ENCODE measurements at regions not wholly inside any gene's neighbourhood (a gene's known extent, or its start where the extent isn't known, plus 50 kb on each side); places are given as distances from the start of the nearest gene placed in this dataset.

DNA sequence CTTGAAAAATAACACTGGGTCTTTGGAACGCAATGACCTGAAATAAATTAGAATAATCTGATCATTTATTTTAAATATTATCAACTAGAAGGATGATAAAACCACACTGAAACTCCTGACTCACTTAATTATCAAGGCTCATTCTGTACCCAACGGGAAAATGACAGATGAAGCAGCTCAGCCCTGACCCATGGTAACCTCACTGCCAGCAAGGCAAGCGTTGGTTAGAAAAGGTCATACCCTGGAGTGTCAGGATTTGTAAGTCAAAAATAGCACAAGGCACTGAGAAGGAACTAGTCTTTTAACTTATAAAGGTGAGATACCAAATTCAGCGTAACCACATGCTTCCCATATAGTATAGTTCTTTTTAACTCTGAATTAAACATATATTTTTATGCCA is 277.5 kb downstream of the ETAA1 start:
- TF ChIP-seq, protein P1, sequence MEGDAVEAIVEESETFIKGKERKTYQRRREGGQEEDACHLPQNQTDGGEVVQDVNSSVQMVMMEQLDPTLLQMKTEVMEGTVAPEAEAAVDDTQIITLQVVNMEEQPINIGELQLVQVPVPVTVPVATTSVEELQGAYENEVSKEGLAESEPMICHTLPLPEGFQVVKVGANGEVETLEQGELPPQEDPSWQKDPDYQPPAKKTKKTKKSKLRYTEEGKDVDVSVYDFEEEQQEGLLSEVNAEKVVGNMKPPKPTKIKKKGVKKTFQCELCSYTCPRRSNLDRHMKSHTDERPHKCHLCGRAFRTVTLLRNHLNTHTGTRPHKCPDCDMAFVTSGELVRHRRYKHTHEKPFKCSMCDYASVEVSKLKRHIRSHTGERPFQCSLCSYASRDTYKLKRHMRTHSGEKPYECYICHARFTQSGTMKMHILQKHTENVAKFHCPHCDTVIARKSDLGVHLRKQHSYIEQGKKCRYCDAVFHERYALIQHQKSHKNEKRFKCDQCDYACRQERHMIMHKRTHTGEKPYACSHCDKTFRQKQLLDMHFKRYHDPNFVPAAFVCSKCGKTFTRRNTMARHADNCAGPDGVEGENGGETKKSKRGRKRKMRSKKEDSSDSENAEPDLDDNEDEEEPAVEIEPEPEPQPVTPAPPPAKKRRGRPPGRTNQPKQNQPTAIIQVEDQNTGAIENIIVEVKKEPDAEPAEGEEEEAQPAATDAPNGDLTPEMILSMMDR (IDR thresholded peaks at IDR 0.05; ENCODE audit: poor library complexity) = no peak
- TF ChIP-seq EZH2 (IDR thresholded peaks at IDR 0.05; ENCODE audit: borderline replicate concordance) (no peak), EZH2phosphoT487 (IDR thresholded peaks at IDR 0.05; ENCODE audit: low read depth, severe bottlenecking, unreplicated experiment) (no peak)

All from hepatocyte (in vitro differentiated cells).